ENCODE measurements at regions not wholly inside any gene's neighbourhood (a gene's known extent, or its start where the extent isn't known, plus 50 kb on each side); places are given as distances from the start of the nearest gene placed in this dataset.

- TF ChIP-seq CTCF (IDR thresholded peaks at IDR 0.05) = no peak
- no peak for TF ChIP-seq POLR2A (IDR thresholded peaks at IDR 0.05)
Observed at GRCh38 chr2:67015681-67016080, 381.5 kb upstream of the ETAA1 start.

All from esophagus squamous epithelium (tissue), 4 donors.